ENCODE measurements at regions not wholly inside any gene's neighbourhood (a gene's known extent, or its start where the extent isn't known, plus 50 kb on each side); places are given as distances from the start of the nearest gene placed in this dataset.
"Not testable (repeated sequence)": the region's sequence is repeated elsewhere in the genome, so short reads cannot be mapped to it uniquely, and the experiment has no call there.

DNA sequence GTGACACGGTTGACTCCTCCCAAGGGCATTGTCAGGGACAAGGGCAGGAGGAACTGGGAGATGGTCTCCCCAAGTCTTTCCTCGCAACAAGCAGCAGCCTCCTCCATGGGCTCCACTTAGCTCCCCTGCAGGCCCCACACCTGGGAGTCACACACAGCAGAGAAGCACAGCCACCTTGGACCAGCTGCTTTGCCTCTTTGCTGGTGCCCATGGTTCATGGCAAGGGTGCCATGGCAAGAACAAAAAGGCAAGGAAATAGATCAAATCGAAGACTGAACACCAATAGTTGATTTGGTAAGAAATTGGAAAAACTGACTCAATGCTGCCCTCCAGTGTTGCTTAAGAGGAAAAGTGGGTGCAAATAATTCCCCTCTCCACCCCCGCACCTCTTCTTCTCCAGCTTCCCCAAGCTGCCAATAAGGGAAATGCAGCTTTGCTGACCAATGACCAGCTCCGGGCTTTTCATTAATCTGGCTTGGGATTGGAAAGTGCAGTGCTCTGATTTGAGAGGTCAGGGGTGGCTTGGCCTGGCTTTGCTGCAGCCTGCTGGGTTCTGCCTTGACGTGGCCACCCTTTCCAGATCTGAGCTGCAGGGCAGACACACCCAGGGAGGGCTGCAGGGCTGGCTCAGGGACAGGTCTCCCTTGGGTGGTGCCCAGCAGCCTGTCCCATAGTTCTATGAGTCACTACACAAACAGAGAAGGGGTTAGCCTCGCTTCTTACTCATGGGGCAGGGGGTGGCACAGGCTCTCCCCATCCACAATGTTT lies 162.0 kb downstream of the KLF13 start:
- DNase-seq = peak; percentile 62 to 64

DNA sequence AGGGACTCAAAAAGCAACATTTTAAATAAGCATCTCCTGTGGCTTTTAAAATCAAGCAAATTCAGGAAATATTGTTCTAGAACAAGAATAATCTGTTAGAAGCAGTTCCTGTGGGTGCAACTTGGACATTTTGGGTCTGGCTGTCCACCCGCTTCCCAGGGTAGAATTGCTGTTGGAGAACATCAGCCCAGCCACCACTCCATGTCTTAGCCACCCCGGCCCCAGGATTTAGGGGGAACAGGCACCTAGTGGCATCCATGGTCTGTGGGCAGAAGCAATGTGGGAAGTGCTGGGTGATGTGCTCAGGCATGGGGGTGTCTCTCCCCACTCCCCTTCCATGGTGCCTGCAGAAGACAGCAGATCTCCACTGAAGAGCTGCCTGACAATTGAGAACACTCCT lies 162.6 kb downstream of the KLF13 start:
- DNase-seq = no peak

DNA sequence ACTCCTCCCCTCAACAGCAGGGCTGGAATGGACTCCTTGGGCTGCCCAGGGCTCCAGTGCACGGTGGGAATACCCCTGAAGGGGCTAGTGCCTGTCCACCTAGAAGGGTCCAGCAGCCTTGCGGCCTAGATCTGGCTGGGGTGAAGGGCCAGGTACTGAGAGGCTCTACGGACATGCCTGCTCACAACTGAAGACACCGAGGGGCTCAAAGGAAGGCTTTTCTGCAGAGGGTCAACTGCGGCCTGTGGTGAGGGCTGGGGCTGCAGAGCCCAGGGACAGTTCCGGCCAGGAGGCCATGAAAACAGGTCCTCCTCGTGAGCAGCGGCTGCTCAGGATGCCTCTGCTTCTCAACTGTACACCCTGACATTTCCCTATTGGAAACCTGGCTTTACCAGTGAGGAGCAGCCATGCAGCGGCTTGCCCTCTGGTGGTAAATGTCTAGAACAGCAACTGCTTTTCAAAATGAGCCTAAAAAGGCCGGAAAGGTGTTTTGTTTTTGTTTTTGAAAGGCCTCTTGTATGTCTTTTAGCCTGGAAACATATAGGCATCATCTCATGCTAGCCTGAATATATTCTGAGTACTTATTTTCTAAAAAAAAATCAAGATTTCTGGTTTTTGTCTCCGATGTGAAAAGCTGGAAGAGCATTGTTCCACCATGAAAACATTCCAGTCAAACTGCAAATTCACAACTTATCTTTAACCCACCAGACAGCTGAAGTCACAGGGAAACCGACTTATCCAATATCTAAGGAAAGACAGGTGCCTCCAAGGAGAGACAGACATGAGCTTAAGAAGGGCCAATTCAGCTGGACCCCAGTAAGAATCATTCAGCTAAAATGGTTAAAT lies 163.4 kb downstream of the KLF13 start:
- DNase-seq = peak in 1 of 2 donors; percentile 30

DNA sequence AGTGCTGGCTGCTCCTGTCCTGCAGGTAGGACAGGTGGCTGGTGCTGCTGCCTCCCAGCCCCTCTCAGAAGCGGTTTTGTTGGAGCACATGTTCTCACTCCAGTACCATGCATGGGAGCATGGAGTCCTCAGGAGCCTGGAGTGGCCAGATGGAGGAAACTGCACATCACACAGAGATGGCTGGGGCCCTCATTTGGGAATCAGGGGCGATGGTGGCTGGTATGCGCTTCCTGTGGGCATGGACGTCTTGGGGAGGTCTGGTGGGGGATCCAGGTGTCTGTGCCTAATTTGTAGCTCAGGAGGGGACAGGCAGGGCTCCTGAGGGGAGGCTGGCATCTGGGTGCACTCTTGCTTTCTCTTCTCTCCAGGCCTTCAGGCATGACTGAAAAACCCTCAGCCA lies 168.2 kb downstream of the KLF13 start:
- DNase-seq = no peak

DNA sequence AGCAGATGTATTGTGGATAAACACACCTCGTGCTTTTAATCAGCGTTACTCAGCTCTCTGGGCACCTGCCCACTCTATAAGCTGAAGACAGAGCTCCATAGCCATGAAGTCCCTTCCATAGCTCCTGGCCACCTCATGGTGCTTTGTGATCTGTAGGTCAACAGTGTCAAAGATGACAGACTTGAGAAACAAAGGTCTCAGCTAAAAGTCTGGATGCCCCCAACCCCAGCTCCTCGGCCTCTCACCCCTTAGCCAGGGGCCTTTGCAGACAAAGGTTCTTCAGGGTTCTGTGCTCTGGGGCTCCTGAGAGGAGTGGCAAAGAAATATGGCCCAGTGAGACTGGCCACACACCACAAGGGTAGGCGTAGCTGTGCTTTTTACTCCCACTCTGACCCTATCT lies 168.6 kb downstream of the KLF13 start:
- no peak for DNase-seq

DNA sequence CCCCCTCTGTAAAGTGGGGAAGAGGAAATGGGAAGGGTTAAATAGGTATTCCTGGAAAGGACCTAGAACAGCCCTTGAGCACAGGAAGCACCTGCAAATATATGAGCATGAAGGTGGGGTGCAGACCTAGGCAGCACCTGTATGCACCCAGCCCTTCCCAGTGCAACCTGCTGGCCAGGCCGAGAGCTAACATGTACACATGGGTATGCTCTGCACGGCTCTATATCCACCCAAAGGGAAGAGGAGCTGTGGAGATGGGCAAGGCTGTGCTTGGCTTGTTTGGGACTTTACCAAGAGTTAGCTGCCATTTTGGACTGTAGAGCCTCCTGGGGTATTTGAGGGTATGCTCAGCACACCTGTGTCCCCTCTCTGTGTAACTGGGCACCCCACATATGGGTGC lies 171.2 kb downstream of the KLF13 start:
- no peak for DNase-seq

DNA sequence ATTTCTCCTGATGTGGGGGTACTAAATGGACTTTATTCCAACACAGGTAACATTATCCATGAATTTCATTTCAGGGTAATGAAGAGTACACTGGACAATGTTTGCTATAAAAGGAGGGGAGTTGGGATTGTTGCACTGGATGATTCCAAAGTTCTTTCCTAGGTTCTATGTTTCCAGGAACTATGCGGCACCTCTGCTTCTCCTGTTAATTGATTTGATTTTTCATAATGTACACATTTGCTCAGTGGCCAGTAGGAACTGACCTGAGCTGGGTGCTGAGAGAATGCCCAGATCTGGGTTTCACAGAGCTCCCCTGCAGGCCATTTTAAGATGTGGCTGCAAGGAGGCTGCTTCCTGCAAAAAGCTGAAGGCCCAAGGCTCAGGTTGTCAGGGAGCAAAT lies 171.7 kb downstream of the KLF13 start:
- no peak for DNase-seq

DNA sequence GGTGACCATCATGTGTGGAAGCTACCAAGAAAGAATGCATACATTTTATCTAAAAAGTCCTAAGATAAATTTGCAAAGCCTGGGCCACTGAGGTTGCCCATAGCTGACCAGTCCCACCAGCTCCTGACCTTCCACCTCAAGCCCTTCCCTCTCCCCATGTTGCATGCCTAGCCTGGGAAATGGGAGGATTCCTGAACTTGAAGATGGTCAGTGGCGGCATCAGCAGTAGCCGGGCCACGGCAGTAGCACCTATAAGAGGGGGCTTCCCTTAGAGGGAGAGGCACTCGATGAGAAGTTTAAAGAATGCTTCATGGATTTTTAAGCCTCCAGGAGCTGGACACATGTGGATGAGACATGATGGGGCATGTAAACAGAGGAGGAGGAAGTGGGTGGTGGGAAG lies 172.1 kb downstream of the KLF13 start:
- DNase-seq = no peak

DNA sequence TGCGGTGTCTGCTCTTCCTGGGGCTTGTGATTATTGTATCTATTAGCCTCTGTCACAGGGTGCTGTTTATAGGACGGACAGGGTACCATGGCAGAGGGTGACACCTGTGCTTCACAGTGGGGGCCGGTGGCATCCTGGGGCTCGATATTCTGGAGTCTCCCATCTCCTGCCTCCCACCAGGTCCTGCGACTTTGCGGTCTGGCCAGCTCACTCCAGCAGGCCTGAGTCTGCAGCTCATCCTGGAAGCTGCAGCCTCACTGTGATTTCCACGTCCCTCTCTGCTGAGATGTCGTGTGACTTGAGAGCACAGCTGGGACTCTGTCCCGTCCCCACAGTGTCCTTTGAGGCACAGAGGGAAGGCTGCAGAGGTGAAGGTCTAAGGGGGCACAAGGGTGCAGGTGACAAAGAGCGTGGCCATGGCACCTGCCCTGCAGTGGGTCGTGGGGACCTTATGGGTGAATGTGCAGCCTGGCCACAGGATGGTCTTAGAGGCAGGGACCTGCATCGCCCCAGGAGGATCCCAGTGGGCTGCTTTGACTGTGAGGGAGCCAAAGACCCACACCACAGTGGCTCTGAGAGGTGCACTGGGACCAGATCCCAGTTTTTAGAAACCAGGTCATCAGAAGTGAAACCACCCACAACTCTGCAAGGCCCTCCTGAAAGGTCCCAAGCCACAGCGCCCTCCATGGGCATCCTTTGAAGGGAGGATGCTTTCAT lies 172.8 kb downstream of the KLF13 start:
- no peak for DNase-seq

DNA sequence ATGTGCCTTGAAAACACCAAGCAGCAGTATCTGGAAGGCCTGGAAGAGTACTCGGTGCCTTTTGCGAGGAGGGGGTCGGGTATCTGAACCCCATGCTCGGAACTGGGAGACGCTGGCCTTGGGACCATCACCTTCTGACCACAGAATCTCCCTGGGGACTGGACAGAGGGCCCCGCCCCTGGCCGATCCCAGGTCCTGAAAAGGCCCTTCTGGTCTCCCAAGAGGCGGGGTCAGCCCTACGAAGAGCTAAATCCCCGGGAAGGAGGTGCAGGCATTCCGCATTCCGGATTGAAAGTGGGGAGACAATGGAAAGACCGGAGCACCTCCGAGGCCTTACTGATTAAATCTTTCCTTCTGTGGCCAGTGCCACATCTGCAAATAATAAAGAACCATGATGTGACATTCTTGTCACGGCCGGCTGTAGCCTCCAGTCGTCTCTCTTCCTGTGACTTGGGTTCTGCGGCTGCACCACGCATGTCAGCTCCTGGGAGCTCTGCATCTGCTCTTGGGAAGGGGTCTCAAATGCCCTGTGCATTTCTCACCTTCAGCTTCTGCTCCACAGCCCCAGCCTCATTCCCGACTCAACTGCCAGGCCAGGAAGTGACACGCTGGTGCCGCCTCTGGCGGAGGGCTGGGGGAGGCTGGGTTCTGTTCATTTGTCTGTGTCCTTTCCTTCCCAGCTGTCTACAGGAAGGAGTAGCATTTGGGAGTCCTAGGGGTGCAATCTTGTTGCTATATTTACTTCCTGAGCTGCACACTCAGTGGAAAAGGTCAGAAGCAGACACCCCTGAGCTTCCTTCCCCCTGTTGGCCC lies 173.5 kb downstream of the KLF13 start:
- no peak for DNase-seq

DNA sequence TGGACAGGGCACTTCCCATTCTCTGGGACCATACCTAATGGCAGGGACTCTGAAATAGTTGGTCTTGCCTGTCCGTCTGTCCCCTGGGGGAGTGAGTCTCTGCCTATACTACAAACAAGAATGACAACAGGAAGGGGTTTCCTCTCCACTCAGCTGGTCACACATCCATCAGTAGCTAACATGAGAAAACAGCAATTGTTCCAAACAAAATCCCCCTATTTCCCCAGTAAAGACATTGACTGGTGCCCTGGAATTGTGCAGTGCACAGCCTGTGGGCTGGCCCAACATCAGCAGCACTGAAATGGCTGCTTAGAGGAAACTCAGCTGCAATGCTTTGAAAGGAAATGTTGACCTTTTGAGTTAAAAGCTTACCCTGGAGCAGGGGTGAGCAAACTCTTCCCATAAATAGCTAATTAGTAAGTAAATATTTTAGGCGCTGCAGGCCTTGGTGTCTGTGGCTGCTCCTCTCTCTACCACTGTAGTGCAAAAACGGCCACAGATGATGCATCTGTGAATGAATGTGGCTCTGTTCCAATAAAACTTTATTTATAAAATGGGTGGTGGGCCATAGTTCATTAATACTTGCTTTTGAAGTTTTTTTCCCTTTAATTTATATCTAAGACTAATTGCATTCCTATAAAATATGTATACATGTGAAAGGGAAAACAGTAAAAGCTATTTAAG lies 174.3 kb downstream of the KLF13 start:
- no peak for DNase-seq

DNA sequence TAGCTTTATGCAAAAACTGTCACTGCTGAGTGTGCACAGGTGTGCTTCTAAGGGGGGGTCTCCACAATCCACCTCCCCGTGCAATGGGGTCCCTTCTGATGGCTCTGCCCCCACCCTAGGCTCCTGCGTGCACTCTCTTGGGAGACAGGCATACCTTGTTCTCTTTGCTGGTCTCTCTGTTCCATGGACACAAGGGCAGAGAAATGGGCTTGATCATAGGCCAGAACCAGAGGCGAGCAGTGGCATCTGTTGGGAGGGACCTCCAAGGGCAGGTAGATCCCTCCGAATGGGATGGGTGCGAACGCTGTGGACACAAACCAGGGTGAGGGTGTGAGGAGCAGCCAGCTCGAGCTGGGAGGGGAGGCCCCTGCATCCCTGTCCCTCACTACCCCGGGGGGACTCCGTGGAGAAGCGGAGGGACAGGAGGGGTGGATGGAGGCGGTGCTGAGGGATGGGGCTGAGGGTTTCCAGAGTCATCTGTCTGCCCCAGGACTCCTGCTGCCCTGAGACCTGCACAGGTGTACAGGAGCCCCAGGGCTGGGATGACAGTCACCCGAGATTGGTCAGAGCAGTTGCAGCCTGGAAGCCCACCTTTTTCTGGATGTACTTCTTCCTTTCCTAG lies 175.0 kb downstream of the KLF13 start:
- DNase-seq = no peak

DNA sequence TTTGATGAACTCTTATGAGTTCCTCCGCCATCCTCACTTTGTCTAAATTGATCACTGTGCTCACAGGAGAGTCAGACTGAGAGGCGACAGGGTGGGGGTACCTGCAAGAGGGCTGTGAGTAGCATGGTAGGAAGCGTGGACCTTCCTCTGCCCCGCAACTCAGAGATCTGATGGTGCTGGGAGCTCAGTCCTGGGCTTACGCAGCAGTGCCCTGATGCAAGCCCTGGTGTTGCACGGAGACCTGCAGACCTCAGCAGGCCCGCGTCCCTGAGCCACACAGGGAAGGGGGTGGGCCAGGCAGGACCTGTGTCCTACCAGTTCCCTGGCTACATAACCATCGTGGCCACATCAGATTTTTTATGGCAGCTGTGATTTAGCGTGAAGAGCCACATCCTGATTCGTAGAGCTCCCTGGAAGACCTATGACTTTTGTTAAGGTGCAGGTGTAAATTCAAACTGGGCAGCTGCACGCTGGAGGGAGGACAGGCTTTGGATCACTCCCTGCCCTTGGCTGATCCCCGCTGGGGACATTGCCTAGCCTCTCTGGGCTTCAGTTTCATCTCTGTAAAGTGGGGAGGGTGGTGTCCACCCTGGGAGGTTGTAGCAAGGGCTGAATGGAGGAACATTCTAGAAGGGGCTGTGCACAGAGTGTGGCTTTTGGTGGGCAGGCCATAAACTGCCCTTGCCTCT lies 176.1 kb downstream of the KLF13 start:
- DNase-seq = no peak

DNA sequence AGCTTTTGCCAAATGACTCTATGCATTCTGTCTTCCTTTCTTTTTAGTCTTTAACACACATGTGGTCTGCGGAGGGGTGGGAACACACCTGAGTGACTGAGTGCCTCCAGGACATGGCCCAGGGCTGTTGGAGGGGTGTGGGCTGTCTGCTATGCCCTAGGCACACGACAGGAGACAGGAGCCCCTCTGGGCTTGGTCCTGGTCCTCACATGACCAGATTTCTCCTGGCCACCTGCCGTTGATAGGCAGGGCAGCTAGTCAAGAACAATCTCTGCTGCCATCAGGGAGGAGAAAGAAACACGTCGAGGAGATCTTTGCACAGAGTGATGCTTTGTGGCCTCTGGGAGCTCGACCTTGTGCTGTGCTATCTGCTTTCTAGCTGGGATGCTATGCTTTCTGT lies 176.6 kb downstream of the KLF13 start:
- DNase-seq = no peak

DNA sequence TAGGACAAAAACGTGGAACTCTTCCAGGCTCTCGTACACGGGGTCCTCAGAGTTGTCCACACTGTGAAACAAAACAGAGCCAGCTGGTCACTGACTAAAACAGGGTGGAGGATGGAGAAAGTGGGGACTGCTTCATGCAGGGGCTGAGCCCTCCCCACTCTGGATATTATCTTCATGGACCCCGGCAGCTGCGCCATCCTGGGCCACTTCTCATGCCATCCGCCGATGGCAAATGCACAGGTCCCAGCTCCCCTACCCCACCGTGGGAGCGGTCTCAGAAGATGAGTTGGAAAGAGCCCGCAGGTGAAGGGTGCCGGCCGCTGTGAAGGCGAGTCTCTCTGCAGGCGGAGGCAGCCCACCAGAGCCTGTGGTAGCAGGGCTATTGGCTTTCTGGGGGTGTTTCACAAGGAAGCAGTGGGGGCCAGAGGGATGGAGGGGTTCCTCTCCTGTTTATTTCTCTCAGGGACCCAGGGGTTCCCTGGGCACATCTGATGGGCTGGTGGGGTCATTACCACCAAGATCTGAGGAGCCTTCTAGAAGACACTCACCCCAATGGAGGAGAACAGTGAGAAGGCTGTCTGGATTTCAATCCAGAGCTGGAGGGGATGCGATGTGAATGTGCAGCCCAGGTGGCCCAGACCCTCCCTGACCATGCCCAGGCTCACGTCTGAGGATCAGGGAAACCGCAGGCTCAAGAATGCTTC lies 177.3 kb downstream of the KLF13 start:
- DNase-seq = no peak

DNA sequence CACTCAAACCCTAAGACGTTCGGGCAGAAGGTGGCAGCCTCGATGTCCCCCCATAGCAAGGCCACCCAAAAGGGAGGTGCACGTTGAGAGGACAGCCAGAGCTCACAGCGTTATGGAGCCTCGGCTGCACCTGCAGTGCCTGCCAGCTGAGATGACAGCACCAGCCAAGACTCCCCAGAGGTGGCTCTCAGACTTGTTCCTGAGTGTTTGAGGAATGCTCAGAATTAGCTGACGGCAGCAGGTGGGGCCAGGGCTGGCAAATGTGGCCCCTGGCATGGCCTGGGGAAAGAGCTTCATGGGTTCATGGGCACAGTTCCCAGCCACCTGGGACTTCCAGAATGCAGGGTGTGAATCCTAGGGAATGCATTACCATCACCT lies 177.8 kb downstream of the KLF13 start:
- DNase-seq = no peak

DNA sequence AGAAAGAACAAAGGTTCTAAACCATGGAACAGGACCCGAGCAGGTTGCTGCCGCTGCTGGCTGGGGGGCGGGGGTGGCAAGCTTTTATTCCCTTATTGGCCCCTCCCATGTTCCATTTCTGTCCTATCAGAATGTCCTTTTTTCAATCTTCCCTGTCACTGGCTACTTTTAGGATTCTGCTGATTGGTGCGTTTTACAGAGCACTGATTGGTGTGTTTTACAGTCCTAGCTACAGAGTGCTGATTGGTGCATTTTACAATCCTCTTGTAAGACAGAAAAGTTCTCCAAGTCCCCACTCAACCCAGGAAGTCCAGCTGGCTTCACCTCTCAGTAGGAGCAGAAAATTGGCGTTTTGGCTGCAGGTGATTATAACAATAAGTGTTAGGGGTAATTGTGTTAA lies 180.9 kb downstream of the KLF13 start:
- not testable (repeated sequence) for DNase-seq

DNA sequence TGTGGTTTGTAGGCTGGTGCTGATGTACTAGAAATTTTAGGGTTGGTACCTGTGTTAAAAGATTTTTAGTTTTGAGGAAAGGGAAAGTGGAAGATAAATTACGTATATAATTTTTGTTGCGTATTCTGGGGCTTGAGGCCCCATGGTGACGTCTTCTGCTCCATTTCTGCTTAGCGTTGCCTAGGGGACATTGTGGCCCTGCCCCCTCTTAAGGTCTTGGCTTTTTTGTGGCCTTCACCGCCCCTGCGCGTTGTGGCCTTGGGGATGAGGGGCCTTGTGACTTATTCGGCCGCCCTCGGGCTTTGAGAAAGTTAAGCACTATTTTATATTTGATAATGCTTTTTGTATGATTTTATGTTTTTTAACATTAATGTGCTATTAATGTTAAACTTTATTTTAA lies 182.0 kb downstream of the KLF13 start:
- DNase-seq = no peak

DNA sequence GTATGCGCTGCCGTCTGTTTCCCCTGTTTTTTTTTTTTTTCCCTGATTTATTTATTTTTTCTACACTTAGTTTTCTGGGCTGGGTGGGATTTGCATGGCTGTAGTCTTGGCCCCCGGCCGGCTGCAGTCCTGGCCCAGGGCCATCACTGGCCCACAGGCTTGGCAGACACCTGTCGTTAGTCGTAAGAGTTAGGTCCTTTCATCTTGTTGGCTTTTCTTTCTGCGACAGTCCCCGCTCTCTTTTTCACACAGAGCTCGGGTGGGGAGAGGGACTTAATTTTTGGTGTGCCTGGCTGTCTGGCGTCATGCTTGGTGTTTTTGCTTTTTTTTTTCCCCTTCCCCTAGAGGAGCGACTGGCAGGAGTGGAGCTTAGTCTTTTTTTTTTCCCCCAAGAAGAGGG lies 183.4 kb downstream of the KLF13 start:
- DNase-seq = no peak

DNA sequence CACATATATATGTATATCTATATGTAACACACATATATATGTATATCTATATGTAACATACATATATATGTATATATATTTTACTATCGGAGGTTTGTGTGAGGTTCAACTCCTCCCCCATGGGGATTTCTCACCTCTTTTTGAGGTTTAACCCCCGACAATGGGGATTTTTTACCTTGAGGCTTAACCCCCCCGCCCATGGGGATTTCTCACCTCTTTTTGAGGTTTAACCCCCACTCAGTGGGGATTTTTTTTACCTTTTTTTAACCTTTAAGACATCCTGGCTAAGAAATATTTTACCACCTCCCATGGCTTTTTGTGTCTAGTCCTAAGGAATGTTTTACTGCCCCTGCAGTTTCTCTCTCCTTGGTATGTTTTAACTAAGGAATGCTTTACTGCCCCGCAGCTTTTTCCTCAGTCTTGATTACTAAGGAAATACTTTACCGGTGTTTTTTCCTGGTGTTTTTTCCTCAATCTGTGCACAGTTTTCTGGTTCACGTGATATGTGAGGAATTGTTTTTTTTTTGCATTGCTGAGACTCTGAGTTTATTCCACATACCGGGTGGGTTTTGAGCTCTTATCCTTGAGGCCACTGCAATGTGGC lies 185.2 kb downstream of the KLF13 start:
- no peak for DNase-seq

Data from bone marrow (tissue), 2 donors.